NK-92 (cell line): ENCODE measurements at regions not wholly inside any gene's neighbourhood (a gene's known extent, or its start where the extent isn't known, plus 50 kb on each side); places are given as distances from the start of the nearest gene placed in this dataset.

ENCODE experiments used
- DNase-seq: peaks from one replicate; lab custom pipeline; 2025; ENCODE audit not compliant: unreplicated experiment; lab: John Stamatoyannopoulos, UW

- no peak for DNase-seq
These were observed 188.0 kb upstream of the PACRGL start for GRCh38 chr4:20512033-20512792.

GRCh38 chr4:20512985-20513384 lies 187.3 kb upstream of the PACRGL start:
- no peak for DNase-seq

GRCh38 chr4:20520901-20521300 lies 179.4 kb upstream of the PACRGL start:
- DNase-seq = no peak

GRCh38 chr4:20528508-20528907 lies 171.8 kb upstream of the PACRGL start:
- no peak for DNase-seq

- no peak for DNase-seq
These were observed 170.6 kb upstream of the PACRGL start for GRCh38 chr4:20529691-20530090.

- DNase-seq = no peak
These were observed 168.0 kb upstream of the PACRGL start for GRCh38 chr4:20532116-20532790.

GRCh38 chr4:20532871-20533870 lies 167.1 kb upstream of the PACRGL start:
- DNase-seq = no peak

- DNase-seq = no peak
These were observed 161.4 kb upstream of the PACRGL start for GRCh38 chr4:20538905-20539304.

- DNase-seq = no peak
These were observed 157.1 kb upstream of the PACRGL start for GRCh38 chr4:20543131-20543530.

- DNase-seq = no peak
These were observed 155.6 kb upstream of the PACRGL start for GRCh38 chr4:20544645-20545044.

GRCh38 chr4:20552004-20552403 lies 148.3 kb upstream of the PACRGL start:
- DNase-seq = no peak

- DNase-seq = no peak
These were observed 146.1 kb upstream of the PACRGL start for GRCh38 chr4:20554134-20554533.

- DNase-seq = no peak
These were observed 135.1 kb upstream of the PACRGL start for GRCh38 chr4:20565075-20565721.

GRCh38 chr4:20570981-20571715 lies 129.1 kb upstream of the PACRGL start:
- no peak for DNase-seq

- no peak for DNase-seq
These were observed 127.3 kb upstream of the PACRGL start for GRCh38 chr4:20572976-20573375.

GRCh38 chr4:20574986-20575385 lies 125.3 kb upstream of the PACRGL start:
- DNase-seq = no peak

GRCh38 chr4:20575486-20575885 lies 124.8 kb upstream of the PACRGL start:
- DNase-seq = no peak

GRCh38 chr4:20576861-20577260 lies 123.4 kb upstream of the PACRGL start:
- DNase-seq = no peak

- no peak for DNase-seq
These were observed 122.6 kb upstream of the PACRGL start for GRCh38 chr4:20577702-20578101.

GRCh38 chr4:20580907-20581306 lies 119.4 kb upstream of the PACRGL start:
- DNase-seq = no peak
